Lower lobe of right lung (tissue), 2 donors: ENCODE measurements at regions not wholly inside any gene's neighbourhood (a gene's known extent, or its start where the extent isn't known, plus 50 kb on each side); places are given as distances from the start of the nearest gene placed in this dataset.
A peak's percentile ranks its signal among the peaks of the same experiment; 100 is the strongest.

ENCODE experiments used
- ATAC-seq, 2 donors: fragments of 200-7000 bp; cut with Tn5 transposase; one replicate each; pipeline ENCODE4 v1.9.1; 2020 to 2022; ENCODE audit warnings: mild to moderate bottlenecking in 2 of 2, moderate library complexity in 2 of 2
- DNase-seq: peaks from one replicate; pipeline ENCODE4 v3.0.0-alpha.2; 2020
- H3K27ac ChIP-seq: fragments of 200-600 bp; one replicate; pipeline ENCODE4 v1.8.0; 2022
- H3K27me3 ChIP-seq: fragments of 200-600 bp; one replicate; pipeline ENCODE4 v1.8.0; 2022; ENCODE audit warnings: low read depth
- H3K36me3 ChIP-seq: fragments of 200-600 bp; one replicate; pipeline ENCODE4 v1.8.0; 2022; ENCODE audit warnings: mild to moderate bottlenecking
- H3K4me1 ChIP-seq: fragments of 200-600 bp; one replicate; pipeline ENCODE4 v1.8.0; 2022
- H3K4me3 ChIP-seq: fragments of 200-600 bp; one replicate; pipeline ENCODE4 v1.8.0; 2022; ENCODE audit warnings: mild to moderate bottlenecking
- H3K9me3 ChIP-seq: fragments of 200-600 bp; one replicate; pipeline ENCODE4 v1.8.0; 2022
- CTCF ChIP-seq: fragments of 200-600 bp; IDR thresholded peaks from one replicate; pipeline ENCODE4 v1.8.0; 2022; ENCODE audit warnings: antibody characterized with exemption, mild to moderate bottlenecking
- intact Hi-C: fragments of 100-400 bp; cut with DNase I; formaldehyde crosslinking; loops from one replicate; pipeline ENCODE4 v1.11.0; 2022
- donor health status: DM: no; HTN: yes; CAD: no; lungs with severe emphysema.

GRCh38 chr6:71582820-71583219 is 294.2 kb downstream of the OGFRL1 start:
- Histone ChIP-seq H3K4me1 (no peaks in the 10 kb centered on the region), H3K4me3 (no peak overlapping the region), H3K27ac (no peak overlapping the region), H3K9me3 (no peaks in the 10 kb centered on the region), H3K27me3 (no peaks in the 10 kb centered on the region), H3K36me3 (no peaks in the 10 kb centered on the region)
- intact Hi-C loops, result no loop called here
- DNase-seq (no peak), ATAC-seq (no peak)
- no peak for TF ChIP-seq CTCF

- no peaks in the 10 kb centered on the region for H3K9me3 ChIP-seq
- no peak overlapping the region for H3K27ac ChIP-seq
- H3K36me3 ChIP-seq, result no peaks in the 10 kb centered on the region
- H3K27me3 ChIP-seq, result no peaks in the 10 kb centered on the region
- no peak for TF ChIP-seq CTCF
- H3K4me3 ChIP-seq, result no peak overlapping the region
- ATAC-seq (peak in 1 of 2 donors; percentile 23), DNase-seq (no peak)
- no peaks in the 10 kb centered on the region for H3K4me1 ChIP-seq
- intact Hi-C loops, result no loop called here
Observed at GRCh38 chr6:71584712-71585436, 296.3 kb downstream of the OGFRL1 start.

GRCh38 chr6:71585472-71585871 is 296.9 kb downstream of the OGFRL1 start:
- TF ChIP-seq CTCF, result no peak
- Histone ChIP-seq H3K9me3 (no peaks in the 10 kb centered on the region), H3K27ac (no peak overlapping the region), H3K4me3 (no peak overlapping the region), H3K4me1 (no peaks in the 10 kb centered on the region), H3K27me3 (no peaks in the 10 kb centered on the region), H3K36me3 (no peaks in the 10 kb centered on the region)
- ATAC-seq (no peak), DNase-seq (no peak)
- intact Hi-C loops, result no loop called here

- no peak for ATAC-seq
- Histone ChIP-seq H3K4me3 (no peak overlapping the region), H3K4me1 (no peaks in the 10 kb centered on the region), H3K36me3 (no peaks in the 10 kb centered on the region), H3K9me3 (no peaks in the 10 kb centered on the region), H3K27ac (no peak overlapping the region), H3K27me3 (no peaks in the 10 kb centered on the region)
- no peak for DNase-seq
- no peak for TF ChIP-seq CTCF
- intact Hi-C loops, result no loop called here
Observed at GRCh38 chr6:71588490-71588889, 297.9 kb upstream of the RIMS1 start.

- no peak overlapping the region for H3K27ac ChIP-seq
- intact Hi-C loops, result no loop called here
- TF ChIP-seq CTCF, result no peak
- ATAC-seq (no peak), DNase-seq (no peak)
- H3K4me1 ChIP-seq, result no peaks in the 10 kb centered on the region
- H3K36me3 ChIP-seq, result no peaks in the 10 kb centered on the region
- no peaks in the 10 kb centered on the region for H3K9me3 ChIP-seq
- no peak overlapping the region for H3K4me3 ChIP-seq
- H3K27me3 ChIP-seq, result no peaks in the 10 kb centered on the region
Observed at GRCh38 chr6:71589254-71589653, 297.1 kb upstream of the RIMS1 start.
